ENCODE measurements at regions not wholly inside any gene's neighbourhood (a gene's known extent, or its start where the extent isn't known, plus 50 kb on each side); places are given as distances from the start of the nearest gene placed in this dataset.

DNA sequence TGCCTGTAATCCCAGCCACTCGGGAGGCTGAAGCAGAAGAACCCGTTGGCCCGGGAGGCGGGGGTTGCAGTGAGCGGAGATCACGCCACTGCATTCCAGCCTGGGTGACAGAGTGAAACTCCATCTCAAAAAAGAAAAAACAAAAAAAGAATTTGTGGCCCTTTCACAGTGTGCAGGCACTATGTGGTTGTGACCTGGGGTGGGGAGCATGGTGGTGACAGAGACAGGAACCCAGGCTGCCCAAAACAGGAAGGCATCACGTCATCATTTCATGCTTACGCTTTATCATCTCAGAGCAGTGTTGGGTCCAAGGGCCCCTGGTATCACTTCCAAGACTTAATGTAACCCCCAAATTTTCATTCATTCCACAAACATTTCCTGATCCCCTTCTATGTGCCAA lies 175.7 kb upstream of the GSC start:
- no peaks in the 10 kb centered on the region for H3K9me3 ChIP-seq (ENCODE audit: low read length)
- no peak overlapping the region for H3K4me2 ChIP-seq (ENCODE audit: low read length)
- no peak for DNase-seq (ENCODE audit: low spot score)
- H3K79me2 ChIP-seq (ENCODE audit: insufficient read depth, low read depth, low read length), result no peaks in the 10 kb centered on the region
- no peak overlapping the region for H3K27ac ChIP-seq (ENCODE audit: low read depth, low read length, poor library complexity, severe bottlenecking)
- POLR2A ChIA-PET, result no interaction called here
- TF ChIP-seq EZH2phosphoT487 (IDR thresholded peaks at IDR 0.05; ENCODE audit: borderline replicate concordance, low read depth, low read length), result no peak
- TF ChIP-seq, protein P1, sequence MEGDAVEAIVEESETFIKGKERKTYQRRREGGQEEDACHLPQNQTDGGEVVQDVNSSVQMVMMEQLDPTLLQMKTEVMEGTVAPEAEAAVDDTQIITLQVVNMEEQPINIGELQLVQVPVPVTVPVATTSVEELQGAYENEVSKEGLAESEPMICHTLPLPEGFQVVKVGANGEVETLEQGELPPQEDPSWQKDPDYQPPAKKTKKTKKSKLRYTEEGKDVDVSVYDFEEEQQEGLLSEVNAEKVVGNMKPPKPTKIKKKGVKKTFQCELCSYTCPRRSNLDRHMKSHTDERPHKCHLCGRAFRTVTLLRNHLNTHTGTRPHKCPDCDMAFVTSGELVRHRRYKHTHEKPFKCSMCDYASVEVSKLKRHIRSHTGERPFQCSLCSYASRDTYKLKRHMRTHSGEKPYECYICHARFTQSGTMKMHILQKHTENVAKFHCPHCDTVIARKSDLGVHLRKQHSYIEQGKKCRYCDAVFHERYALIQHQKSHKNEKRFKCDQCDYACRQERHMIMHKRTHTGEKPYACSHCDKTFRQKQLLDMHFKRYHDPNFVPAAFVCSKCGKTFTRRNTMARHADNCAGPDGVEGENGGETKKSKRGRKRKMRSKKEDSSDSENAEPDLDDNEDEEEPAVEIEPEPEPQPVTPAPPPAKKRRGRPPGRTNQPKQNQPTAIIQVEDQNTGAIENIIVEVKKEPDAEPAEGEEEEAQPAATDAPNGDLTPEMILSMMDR (conservative IDR thresholded peaks at IDR 0.05; ENCODE audit: low read length), result no peak
- no peak overlapping the region for H2AFZ ChIP-seq (ENCODE audit: low read length)
- no peaks in the 10 kb centered on the region for H3K36me3 ChIP-seq (ENCODE audit: insufficient read depth, low read length)
- no peak overlapping the region for H3K4me3 ChIP-seq (ENCODE audit: low read depth, low read length, poor library complexity, severe bottlenecking)
- no TSS peak for BruUV-seq (replicated peaks)
- no peaks in the 10 kb centered on the region for H4K20me1 ChIP-seq (ENCODE audit: insufficient read depth, low read length)
- no peaks in the 10 kb centered on the region for H3K9me2 ChIP-seq (ENCODE audit: insufficient read depth, low read length)
- H3K4me1 ChIP-seq (ENCODE audit: insufficient read depth, low read length, poor library complexity, severe bottlenecking), result no peaks in the 10 kb centered on the region
- CTCF ChIA-PET (ENCODE audit: unreplicated experiment), result no interaction called here
- intact Hi-C loops (cut with micrococcal nuclease; ENCODE audit: unreplicated experiment), result no loop called here

DNA sequence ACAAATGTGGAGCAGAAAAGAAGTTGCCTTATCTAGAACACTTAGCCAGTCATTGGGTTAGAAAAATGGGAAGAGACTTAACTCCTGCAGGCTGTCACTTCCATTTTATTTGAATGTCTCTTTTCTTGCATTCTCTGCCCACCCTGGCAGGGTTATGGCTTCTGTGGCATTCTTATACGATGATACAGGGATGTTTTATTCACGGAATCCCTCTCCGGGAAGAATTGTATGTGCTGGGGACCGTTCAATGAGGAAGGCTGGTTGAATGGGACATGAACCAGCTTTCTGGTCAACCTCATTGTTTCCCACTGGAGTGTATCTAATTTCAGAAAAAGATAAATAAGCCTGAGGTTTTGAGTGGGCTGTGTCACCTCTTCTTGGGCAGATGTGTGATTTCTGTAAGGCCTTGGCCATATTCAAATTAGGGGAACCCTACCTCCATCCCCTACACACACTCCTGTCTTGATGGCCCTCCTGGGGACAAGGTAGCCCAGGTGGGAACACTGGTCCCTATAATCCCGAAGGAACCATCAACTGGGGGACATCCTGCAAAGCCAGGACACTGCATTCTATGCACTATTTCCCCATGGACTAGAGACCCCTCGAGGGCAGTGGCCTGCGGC lies 174.8 kb upstream of the GSC start:
- Histone ChIP-seq H3K4me2 (ENCODE audit: low read length) (no peak overlapping the region), H4K20me1 (ENCODE audit: insufficient read depth, low read length) (no peaks in the 10 kb centered on the region), H3K9me3 (ENCODE audit: low read length) (no peaks in the 10 kb centered on the region), H3K9me2 (ENCODE audit: insufficient read depth, low read length) (no peaks in the 10 kb centered on the region), H3K36me3 (ENCODE audit: insufficient read depth, low read length) (no peaks in the 10 kb centered on the region), H3K4me1 (ENCODE audit: insufficient read depth, low read length, poor library complexity, severe bottlenecking) (no peaks in the 10 kb centered on the region), H2AFZ (ENCODE audit: low read length) (no peak overlapping the region), H3K79me2 (ENCODE audit: insufficient read depth, low read depth, low read length) (no peaks in the 10 kb centered on the region), H3K4me3 (ENCODE audit: low read depth, low read length, poor library complexity, severe bottlenecking) (no peak overlapping the region), H3K27ac (ENCODE audit: low read depth, low read length, poor library complexity, severe bottlenecking) (no peak overlapping the region)
- intact Hi-C loops (cut with micrococcal nuclease; ENCODE audit: unreplicated experiment), result no loop called here
- DNase-seq (ENCODE audit: low spot score), result no peak
- TF ChIP-seq EZH2phosphoT487 (IDR thresholded peaks at IDR 0.05; ENCODE audit: borderline replicate concordance, low read depth, low read length), result no peak
- TF ChIP-seq, protein P1 (conservative IDR thresholded peaks at IDR 0.05; ENCODE audit: low read length), result no peak
- BruUV-seq (replicated peaks), result no TSS peak
- CTCF ChIA-PET (ENCODE audit: unreplicated experiment), result no interaction called here
- POLR2A ChIA-PET, result no interaction called here

DNA sequence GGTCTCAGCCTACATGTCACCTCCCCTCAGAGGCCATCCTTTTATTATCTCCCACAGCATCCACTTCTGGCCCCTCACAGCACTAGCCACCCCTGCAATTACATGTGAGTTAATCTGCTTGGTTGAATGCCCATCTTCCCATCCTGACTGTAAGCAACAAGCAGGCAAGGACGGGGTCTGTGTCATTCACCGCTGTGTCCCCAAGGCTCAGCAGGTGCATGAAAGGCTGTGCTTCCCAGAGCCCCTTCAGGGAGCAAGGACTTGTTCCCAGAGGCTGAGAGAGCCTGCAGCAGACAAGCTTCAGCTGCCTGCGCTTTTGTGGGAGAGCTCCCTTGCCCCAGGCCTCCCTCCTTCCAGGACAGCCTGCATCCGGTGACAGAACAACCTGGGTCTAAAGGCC lies 172.7 kb upstream of the GSC start:
- CTCF ChIA-PET (ENCODE audit: unreplicated experiment), result no interaction called here
- TF ChIP-seq, protein P1 (conservative IDR thresholded peaks at IDR 0.05; ENCODE audit: low read length), result no peak
- no peak for TF ChIP-seq EZH2phosphoT487 (IDR thresholded peaks at IDR 0.05; ENCODE audit: borderline replicate concordance, low read depth, low read length)
- H3K9me3 ChIP-seq (ENCODE audit: low read length), result no peaks in the 10 kb centered on the region
- DNase-seq (ENCODE audit: low spot score), result no peak
- no peaks in the 10 kb centered on the region for H3K4me1 ChIP-seq (ENCODE audit: insufficient read depth, low read length, poor library complexity, severe bottlenecking)
- no peaks in the 10 kb centered on the region for H3K9me2 ChIP-seq (ENCODE audit: insufficient read depth, low read length)
- H3K36me3 ChIP-seq (ENCODE audit: insufficient read depth, low read length), result no peaks in the 10 kb centered on the region
- intact Hi-C loops (cut with micrococcal nuclease; ENCODE audit: unreplicated experiment), result no loop called here
- H3K4me2 ChIP-seq (ENCODE audit: low read length), result no peak overlapping the region
- no peak overlapping the region for H3K27ac ChIP-seq (ENCODE audit: low read depth, low read length, poor library complexity, severe bottlenecking)
- no peak overlapping the region for H3K4me3 ChIP-seq (ENCODE audit: low read depth, low read length, poor library complexity, severe bottlenecking)
- BruUV-seq (replicated peaks), result no TSS peak
- POLR2A ChIA-PET, result interaction anchor here (0.9 kb wide), 1 partner anchor 20 kb away, joined by 3 read pairs; no protein-coding TSS in a partner anchor
- H2AFZ ChIP-seq (ENCODE audit: low read length), result no peak overlapping the region
- no peaks in the 10 kb centered on the region for H3K79me2 ChIP-seq (ENCODE audit: insufficient read depth, low read depth, low read length)
- no peaks in the 10 kb centered on the region for H4K20me1 ChIP-seq (ENCODE audit: insufficient read depth, low read length)

Data from OCI-LY7 (cell line).